ENCODE measurements at regions not wholly inside any gene's neighbourhood (a gene's known extent, or its start where the extent isn't known, plus 50 kb on each side); places are given as distances from the start of the nearest gene placed in this dataset.

DNA sequence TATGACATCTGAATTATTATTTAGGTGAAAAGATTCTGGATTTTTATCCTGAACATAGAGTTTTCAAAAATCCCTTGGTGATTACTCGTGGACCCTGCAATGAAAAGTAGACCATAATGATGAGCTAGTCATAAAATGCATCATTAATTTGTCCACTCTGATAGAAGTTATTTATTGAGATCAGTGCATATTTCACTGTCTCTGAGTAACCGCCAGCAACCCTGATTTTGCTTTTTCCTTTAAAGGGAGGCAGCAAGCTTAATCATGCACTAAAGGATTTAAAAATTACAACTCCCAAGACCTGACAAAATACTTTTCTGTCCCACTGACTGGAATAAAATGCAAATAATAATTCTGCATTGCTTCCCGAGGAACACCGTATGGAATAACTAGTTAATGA, 259.6 kb upstream of the DPPA4 start:
- Histone ChIP-seq H3K36me3 (no peaks in the 10 kb centered on the region), H3K27me3 (no peaks in the 10 kb centered on the region), H3K9me3 (peaks cover 0 to 8% (median 0%) of the 10 kb centered on the region in 4 donors), H3K27ac (no peak overlapping the region), H3K4me3 (no peak overlapping the region), H3K4me1 (no peaks in the 10 kb centered on the region)
- DNase-seq, result no peak
- no peak for TF ChIP-seq POLR2A (IDR thresholded peaks at IDR 0.05)
- TF ChIP-seq, protein P1, sequence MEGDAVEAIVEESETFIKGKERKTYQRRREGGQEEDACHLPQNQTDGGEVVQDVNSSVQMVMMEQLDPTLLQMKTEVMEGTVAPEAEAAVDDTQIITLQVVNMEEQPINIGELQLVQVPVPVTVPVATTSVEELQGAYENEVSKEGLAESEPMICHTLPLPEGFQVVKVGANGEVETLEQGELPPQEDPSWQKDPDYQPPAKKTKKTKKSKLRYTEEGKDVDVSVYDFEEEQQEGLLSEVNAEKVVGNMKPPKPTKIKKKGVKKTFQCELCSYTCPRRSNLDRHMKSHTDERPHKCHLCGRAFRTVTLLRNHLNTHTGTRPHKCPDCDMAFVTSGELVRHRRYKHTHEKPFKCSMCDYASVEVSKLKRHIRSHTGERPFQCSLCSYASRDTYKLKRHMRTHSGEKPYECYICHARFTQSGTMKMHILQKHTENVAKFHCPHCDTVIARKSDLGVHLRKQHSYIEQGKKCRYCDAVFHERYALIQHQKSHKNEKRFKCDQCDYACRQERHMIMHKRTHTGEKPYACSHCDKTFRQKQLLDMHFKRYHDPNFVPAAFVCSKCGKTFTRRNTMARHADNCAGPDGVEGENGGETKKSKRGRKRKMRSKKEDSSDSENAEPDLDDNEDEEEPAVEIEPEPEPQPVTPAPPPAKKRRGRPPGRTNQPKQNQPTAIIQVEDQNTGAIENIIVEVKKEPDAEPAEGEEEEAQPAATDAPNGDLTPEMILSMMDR (IDR thresholded peaks at IDR 0.05), result no peak
- no peak for ATAC-seq (ENCODE audit: low FRiP score in 2 of 2)
- 79 to 87% methylated on average over 4 of the region's 4 CpGs for WGBS, 2 donors

DNA sequence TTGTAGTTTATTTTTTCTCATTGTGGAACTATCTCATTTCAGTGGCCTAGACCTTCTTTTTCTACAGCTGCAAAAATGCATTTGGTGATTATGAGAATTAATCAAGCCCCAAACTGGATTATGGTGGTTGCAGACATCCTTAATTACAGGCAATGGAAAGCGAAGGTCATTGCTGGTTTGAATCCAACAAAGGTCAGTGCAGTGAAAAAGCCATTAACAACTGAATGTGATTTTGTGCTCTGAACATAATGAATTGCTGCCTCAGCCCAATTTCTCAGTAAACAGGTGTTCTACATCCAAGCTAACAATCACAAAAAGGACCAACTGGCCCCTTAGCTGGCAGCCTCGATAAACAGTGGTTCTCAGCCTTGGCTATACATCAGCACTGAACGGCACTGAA, 260.1 kb upstream of the DPPA4 start:
- ATAC-seq (ENCODE audit: low FRiP score in 2 of 2) (no peak), DNase-seq (no peak)
- H3K27ac ChIP-seq, result no peak overlapping the region
- no peak overlapping the region for H3K4me3 ChIP-seq
- TF ChIP-seq, protein P1 (IDR thresholded peaks at IDR 0.05), result no peak
- no peak for TF ChIP-seq POLR2AphosphoS5 (IDR thresholded peaks at IDR 0.05)
- no peak for TF ChIP-seq EP300 (IDR thresholded peaks at IDR 0.05)
- TF ChIP-seq POLR2A (IDR thresholded peaks at IDR 0.05), result no peak
- no peaks in the 10 kb centered on the region for H3K4me1 ChIP-seq
- no peaks in the 10 kb centered on the region for H3K36me3 ChIP-seq
- no peaks in the 10 kb centered on the region for H3K27me3 ChIP-seq
- H3K9me3 ChIP-seq, result peaks cover 0 to 8% (median 0%) of the 10 kb centered on the region in 4 donors
- 51 to 53% methylated on average over 3 of the region's 3 CpGs for WGBS, 2 donors

DNA sequence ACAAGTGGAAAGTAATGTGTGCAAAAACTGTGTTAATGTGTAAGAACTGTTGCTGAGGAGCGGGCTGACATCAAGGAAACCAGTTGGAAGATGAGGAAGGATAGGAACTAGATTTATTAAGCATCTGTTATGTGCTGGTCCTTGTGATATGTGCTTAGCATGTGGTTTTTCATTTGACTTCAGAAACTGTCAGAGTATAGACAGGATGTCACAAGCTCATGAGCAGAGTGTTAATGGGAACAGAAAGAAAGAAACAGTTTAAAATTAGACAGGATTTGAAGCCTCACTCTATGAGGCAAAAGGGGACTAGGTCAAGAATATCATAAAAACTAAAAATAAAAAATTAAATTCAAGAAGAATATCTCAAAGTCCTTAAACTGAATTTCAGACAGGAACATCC, 270.6 kb upstream of the DPPA4 start:
- TF ChIP-seq, protein P1 (IDR thresholded peaks at IDR 0.05), result no peak
- no peak for TF ChIP-seq EP300 (IDR thresholded peaks at IDR 0.05)
- no peak for TF ChIP-seq POLR2AphosphoS5 (IDR thresholded peaks at IDR 0.05)
- TF ChIP-seq POLR2A (IDR thresholded peaks at IDR 0.05), result no peak
- no peaks in the 10 kb centered on the region for H3K36me3 ChIP-seq
- H3K4me1 ChIP-seq, result no peaks in the 10 kb centered on the region
- no peaks in the 10 kb centered on the region for H3K27me3 ChIP-seq
- H3K9me3 ChIP-seq, result no peaks in the 10 kb centered on the region
- H3K4me3 ChIP-seq, result no peak overlapping the region
- DNase-seq (no peak), ATAC-seq (ENCODE audit: low FRiP score in 2 of 2) (no peak)
- WGBS, 2 donors, result 74 to 77% methylated on average over 1 of the region's 1 CpG
- H3K27ac ChIP-seq, result no peak overlapping the region

DNA sequence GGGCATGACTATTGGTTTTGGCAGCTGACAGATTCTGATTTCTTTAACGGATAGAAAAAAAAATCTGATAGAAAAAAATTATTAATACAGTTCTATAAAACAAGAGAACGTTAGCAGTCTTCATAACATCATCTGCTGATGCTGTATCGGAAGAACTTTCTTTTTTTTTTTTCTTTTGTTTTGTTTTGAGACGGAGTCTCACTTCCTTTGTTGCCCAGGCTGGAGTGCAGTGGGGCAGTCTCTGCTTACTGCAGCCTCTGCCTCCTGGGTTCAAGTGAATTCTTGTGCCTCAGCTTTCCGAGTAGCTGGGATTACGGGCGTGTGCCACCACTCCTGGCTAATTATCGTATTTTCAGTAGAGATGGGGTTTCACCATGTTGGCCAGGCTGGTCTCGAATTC, 271.2 kb upstream of the DPPA4 start:
- ATAC-seq (ENCODE audit: low FRiP score in 2 of 2) (no peak), DNase-seq (no peak)
- H3K36me3 ChIP-seq, result no peaks in the 10 kb centered on the region
- no peaks in the 10 kb centered on the region for H3K9me3 ChIP-seq
- H3K27ac ChIP-seq, result no peak overlapping the region
- H3K4me3 ChIP-seq, result no peak overlapping the region
- TF ChIP-seq POLR2A (IDR thresholded peaks at IDR 0.05) (no peak), POLR2AphosphoS5 (IDR thresholded peaks at IDR 0.05) (no peak), EP300 (IDR thresholded peaks at IDR 0.05) (no peak)
- TF ChIP-seq, protein P1 (IDR thresholded peaks at IDR 0.05), result no peak
- no peaks in the 10 kb centered on the region for H3K27me3 ChIP-seq
- no peaks in the 10 kb centered on the region for H3K4me1 ChIP-seq
- WGBS, 2 donors, result 71 to 74% methylated on average over 9 of the region's 9 CpGs

DNA sequence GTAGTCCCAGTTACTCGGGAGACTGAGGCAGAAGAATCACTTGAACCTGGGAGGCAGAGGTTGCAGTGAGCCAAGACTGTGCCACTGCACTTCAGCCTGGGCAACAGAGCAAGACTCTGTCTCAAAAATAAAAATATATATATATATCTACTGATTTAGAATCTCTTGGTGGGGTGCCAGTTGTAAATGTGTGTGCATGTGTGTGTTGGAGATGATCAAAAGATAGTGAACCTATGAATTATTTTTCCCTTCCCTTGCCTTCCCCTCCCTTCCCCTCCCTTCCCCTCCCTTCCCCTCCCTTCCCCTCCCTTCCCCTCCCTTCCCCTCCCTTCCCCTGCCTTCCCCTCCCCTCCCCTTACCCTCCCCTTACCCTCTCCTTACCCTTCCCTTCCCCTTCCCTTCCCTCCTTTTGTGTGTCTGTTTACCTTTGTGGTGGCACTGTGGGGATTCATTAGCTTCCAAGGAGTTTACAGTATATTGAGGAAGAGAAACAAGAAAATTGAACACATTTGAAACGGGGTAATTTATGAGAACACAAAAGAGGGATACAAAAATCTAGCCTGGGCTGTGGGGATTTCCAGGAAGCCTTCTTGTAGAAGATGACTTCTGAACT, 281.5 kb upstream of the DPPA4 start:
- Histone ChIP-seq H3K27me3 (no peaks in the 10 kb centered on the region), H3K27ac (no peak overlapping the region), H3K4me3 (no peak overlapping the region), H3K9me3 (no peaks in the 10 kb centered on the region), H3K36me3 (no peaks in the 10 kb centered on the region), H3K4me1 (no peaks in the 10 kb centered on the region)
- DNase-seq (no peak), ATAC-seq (ENCODE audit: low FRiP score in 2 of 2) (no peak)
- 61 to 73% methylated on average over 2 of the region's 2 CpGs for WGBS, 2 donors
- TF ChIP-seq POLR2AphosphoS5 (IDR thresholded peaks at IDR 0.05) (no peak), POLR2A (IDR thresholded peaks at IDR 0.05) (no peak), EP300 (IDR thresholded peaks at IDR 0.05) (no peak)
- TF ChIP-seq, protein P1 (IDR thresholded peaks at IDR 0.05), result no peak
